Small intestine (tissue), 7 donors: ENCODE measurements at regions not wholly inside any gene's neighbourhood (a gene's known extent, or its start where the extent isn't known, plus 50 kb on each side); places are given as distances from the start of the nearest gene placed in this dataset.

Experiments used
- DNase-seq, 2 donors: peaks; one replicate each; pipeline versions ENCODE4 v3.0.0 to v3.0.0-alpha.2; 2013
- FAIRE-seq: peaks from 2 replicates; lab custom pipeline; 2012; peaks lifted over from hg19 to GRCh38; lab: Jason Lieb, UNC
- H3K27ac ChIP-seq, 3 donors: one replicate each; pipeline ENCODE4 v1.5.1; 2013; ENCODE audit warnings: low read length in 2 of 3, mild to moderate bottlenecking in 2 of 3, control low read depth in 1 of 3, inconsistent platforms in 1 of 3, low read depth in 1 of 3, moderate library complexity in 1 of 3
- H3K27me3 ChIP-seq, 3 donors: one replicate each; pipeline ENCODE4 v1.6.1; 2013; ENCODE audit warnings: low read length in 3 of 3, inconsistent platforms in 1 of 3; ENCODE audit not compliant: control insufficient read depth in 3 of 3, insufficient read depth in 3 of 3
- H3K36me3 ChIP-seq, 3 donors: one replicate each; pipeline ENCODE4 v1.6.1; 2013; ENCODE audit warnings: low read length in 3 of 3, inconsistent platforms in 1 of 3, low read depth in 1 of 3, mild to moderate bottlenecking in 1 of 3, moderate library complexity in 1 of 3; ENCODE audit not compliant: control insufficient read depth in 3 of 3, insufficient read depth in 2 of 3
- H3K4me1 ChIP-seq, 3 donors: one replicate each; pipeline ENCODE4 v1.6.1; 2013; ENCODE audit warnings: low read length in 2 of 3, inconsistent platforms in 1 of 3, low read depth in 1 of 3, mild to moderate bottlenecking in 1 of 3, moderate library complexity in 1 of 3; ENCODE audit not compliant: control insufficient read depth in 3 of 3, insufficient read depth in 2 of 3
- H3K4me3 ChIP-seq, 3 donors: one replicate each; pipeline ENCODE4 v1.5.1; 2013; ENCODE audit warnings: low read length in 3 of 3, control low read depth in 1 of 3, inconsistent platforms in 1 of 3, low read depth in 1 of 3, mild to moderate bottlenecking in 1 of 3, moderate library complexity in 1 of 3
- H3K9me3 ChIP-seq, 2 donors: one replicate each; pipeline ENCODE4 v1.6.1; 2013; ENCODE audit warnings: low read depth in 1 of 2, low read length in 1 of 2; ENCODE audit not compliant: control insufficient read depth in 2 of 2, insufficient read depth in 1 of 2
- WGBS, 3 donors: extraction: QIAGEN DNeasy Blood & Tissue Kit; methylation state at CpG; one replicate each; pipeline ENCODE4 v1.1.7; 2013; 5-methylcytosine and 5-hydroxymethylcytosine counted together
- donor health status: healthy with polysubstance abuse.
- donor health status: control.
- donor health status: control.
- donor health status: Bipolar disorder and iron deficiency.
- donor health status: healthy.

DNA sequence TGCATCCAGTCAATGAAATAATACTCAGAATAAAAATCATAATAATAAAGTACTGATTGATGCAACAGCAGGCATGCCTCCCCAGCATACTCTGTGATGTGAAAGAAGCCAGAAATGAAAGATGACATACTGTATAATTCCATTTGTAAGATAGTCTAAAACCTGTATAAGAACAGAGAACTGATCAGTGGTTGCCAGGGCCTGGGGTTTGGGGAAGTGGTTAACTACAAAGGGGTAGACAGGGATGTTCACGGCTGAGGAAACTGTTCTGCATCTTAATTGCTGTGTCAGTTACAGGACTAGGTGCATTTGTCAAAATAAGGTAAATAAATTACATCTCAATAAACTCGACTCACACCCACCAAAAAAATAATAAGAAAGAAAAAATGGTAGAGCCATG lies 81.3 kb upstream of the BMP2 start:
- peaks cover 0 to 6% (median 0%) of the 10 kb centered on the region in 3 donors for H3K4me1 ChIP-seq
- FAIRE-seq: no peak
- no peaks in the 10 kb centered on the region for H3K27me3 ChIP-seq
- H3K36me3 ChIP-seq: no peaks in the 10 kb centered on the region
- no peaks in the 10 kb centered on the region for H3K9me3 ChIP-seq
- no peak overlapping the region for H3K27ac ChIP-seq
- 58 to 77% (median 61%) methylated on average over 2 of the region's 2 CpGs for WGBS, 3 donors
- H3K4me3 ChIP-seq: no peak overlapping the region
- DNase-seq: no peak

DNA sequence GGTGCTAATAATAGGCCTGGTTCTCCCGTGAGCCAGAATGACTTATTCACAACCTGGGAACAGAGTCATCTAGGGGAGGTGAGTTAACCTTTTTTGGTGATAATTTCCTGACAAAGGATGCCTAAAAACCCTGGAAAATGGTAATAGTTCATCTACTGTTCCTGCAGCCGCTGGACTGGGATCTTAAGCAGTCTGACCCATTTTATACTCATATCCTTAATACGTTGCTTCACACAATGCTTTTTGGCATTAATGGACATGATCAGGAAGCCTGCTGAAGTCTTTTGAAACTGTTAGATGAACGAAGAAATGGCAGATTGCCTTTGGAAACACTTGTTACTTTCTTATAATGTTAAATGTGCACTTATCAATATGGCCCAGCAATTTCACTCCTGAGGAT lies 81.9 kb upstream of the BMP2 start:
- DNase-seq: no peak
- FAIRE-seq: no peak
- WGBS, 3 donors: 67 to 83% (median 81%) methylated on average over 4 of the region's 4 CpGs

DNA sequence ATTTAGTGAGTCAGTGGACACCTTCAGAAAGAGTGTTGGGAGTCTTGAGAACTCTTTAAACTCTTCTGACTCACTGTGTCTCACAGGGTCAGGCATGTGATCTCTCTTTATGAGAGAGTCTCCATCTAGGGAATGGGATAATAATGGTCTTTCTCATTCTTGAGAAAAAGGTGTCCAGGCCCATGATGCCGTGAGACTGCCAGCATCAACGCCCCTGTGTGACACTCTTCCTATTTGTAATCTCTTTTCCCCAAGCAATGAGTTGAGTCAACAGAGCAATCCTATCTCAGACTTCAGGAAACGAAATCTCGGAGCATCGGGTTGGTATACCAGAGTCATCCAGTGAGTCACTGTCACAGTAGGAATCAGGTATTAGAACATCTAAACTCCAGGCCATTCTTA lies 82.3 kb upstream of the BMP2 start:
- 89 to 91% (median 90%) methylated on average over 5 of the region's 5 CpGs for WGBS, 3 donors
- no peak overlapping the region for H3K27ac ChIP-seq
- no peak for DNase-seq
- H3K27me3 ChIP-seq: no peaks in the 10 kb centered on the region
- no peaks in the 10 kb centered on the region for H3K9me3 ChIP-seq
- H3K4me3 ChIP-seq: no peak overlapping the region
- H3K36me3 ChIP-seq: no peaks in the 10 kb centered on the region
- peaks cover 0 to 5% (median 0%) of the 10 kb centered on the region in 3 donors for H3K4me1 ChIP-seq
- no peak for FAIRE-seq

More for the DNA sequence above, 81.9 kb upstream of the BMP2 start:
- Histone ChIP-seq H3K9me3 (no peaks in the 10 kb centered on the region), H3K27me3 (no peaks in the 10 kb centered on the region), H3K4me3 (no peak overlapping the region), H3K4me1 (peaks cover 0 to 5% (median 0%) of the 10 kb centered on the region in 3 donors), H3K36me3 (no peaks in the 10 kb centered on the region), H3K27ac (no peak overlapping the region)

DNA sequence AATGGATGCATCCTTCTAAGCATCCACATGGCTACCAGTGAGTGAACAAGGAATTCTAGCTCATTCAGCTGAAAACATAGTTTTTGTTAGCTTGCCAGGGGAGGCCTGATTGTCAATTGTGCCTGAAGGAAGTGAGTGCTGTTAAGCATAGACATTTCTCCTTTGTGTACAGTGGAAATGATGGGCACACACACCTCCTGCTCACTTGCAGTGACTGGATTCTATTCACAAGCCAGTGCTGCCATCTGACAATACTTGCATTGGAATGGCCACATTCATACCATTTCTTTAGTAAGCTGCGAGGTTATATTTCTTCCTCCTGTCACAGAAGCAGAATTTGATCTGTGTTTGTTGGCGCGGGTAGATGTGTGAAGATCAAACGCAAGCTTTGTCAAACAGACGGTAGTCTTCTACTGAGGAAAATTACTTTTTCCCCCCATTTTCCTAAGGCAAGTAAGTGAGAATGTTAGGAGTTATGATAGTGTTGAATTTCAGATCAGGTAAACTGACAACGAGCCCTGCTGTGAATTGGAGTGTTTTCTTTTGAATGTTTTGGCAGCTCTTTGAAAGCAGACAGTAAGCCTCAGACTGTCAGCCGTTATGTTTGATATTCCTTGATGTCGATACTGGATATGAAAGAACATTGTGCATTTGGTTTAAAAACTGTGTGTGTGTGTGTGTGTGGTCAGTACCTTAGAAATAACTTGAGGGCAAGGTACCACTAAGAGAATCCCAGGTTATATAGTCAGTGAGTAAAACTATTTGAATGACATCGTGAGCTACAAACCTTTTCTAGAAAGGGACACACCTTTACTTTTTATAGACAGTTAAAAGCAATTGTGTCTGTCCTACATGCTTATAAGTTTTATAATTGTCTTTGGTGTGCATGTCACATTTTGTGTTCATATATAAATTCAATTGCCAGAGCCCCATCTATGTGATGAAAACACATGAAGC lies 84.2 kb upstream of the BMP2 start:
- DNase-seq: no peak
- no peaks in the 10 kb centered on the region for H3K9me3 ChIP-seq
- no peaks in the 10 kb centered on the region for H3K36me3 ChIP-seq
- H3K27me3 ChIP-seq: no peaks in the 10 kb centered on the region
- peaks cover 0 to 8% (median 0%) of the 10 kb centered on the region in 3 donors for H3K4me1 ChIP-seq
- no peak overlapping the region for H3K4me3 ChIP-seq
- H3K27ac ChIP-seq: no peak overlapping the region
- no peak for FAIRE-seq
- WGBS, 3 donors: 91% methylated on average over 9 of the region's 9 CpGs

DNA sequence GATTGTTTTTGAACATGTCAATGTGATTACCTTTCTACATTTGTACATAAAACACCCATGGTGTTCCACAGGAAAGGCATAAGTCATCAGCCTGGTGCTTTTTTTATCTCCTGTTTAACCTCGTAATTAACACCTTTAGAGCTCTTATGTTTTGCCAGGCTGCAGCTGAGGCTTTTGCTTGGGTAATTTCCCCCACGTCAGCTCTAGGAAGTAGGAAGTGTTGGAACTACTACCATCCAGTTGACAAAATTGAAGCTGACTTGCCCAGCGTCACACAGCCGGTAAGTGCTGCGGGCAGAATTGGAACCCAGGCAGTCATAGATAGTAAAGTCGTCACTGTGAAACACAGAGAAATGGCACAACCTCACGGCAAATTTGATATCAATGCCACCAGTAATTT lies 86.6 kb upstream of the BMP2 start:
- H3K27me3 ChIP-seq: no peaks in the 10 kb centered on the region
- H3K4me1 ChIP-seq: peaks cover 0 to 3% (median 0%) of the 10 kb centered on the region in 3 donors
- no peak overlapping the region for H3K4me3 ChIP-seq
- H3K9me3 ChIP-seq: no peaks in the 10 kb centered on the region
- 88 to 89% (median 89%) methylated on average over 7 of the region's 7 CpGs for WGBS, 3 donors
- H3K36me3 ChIP-seq: no peaks in the 10 kb centered on the region
- DNase-seq (no peak), FAIRE-seq (no peak)
- H3K27ac ChIP-seq: no peak overlapping the region

DNA sequence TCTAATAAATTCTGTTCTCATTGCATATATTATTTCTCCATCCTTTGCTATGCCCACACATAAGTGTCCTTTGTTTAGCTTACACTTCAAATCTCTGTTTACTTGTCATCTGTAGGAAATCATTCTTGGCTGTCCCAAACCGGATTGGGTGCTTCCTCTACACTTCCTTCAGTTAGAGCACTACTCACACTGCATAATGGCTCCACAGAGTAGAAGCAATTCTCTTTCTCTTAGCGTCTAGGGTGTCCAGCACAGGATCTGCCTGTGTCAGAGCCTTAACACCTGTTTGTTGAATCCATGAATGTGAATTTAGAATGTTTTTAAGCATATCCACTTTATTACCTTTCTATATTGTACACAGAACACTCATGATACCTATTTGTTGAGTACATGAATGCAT lies 87.0 kb upstream of the BMP2 start:
- H3K4me3 ChIP-seq: no peak overlapping the region
- FAIRE-seq: no peak
- no peaks in the 10 kb centered on the region for H3K27me3 ChIP-seq

DNA sequence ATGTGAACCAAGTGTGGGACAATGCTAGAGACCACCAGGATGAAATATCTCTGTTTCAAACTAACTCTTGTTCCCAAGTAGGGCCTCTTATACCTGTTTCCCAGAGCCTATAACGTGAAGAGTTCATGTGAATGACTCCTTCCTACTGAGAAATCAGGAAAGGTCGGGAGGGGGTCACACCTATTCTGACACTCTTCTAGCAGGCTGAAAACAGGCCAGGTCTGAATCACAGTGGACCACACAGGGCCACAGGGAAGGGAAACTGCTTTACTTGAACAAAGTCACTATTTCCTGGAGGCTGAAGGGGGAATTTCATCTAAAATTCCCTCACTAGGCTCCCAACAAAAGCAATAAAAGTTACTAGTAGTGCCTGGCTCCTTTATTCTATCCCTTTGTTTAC lies 88.4 kb upstream of the BMP2 start:
- 70 to 76% (median 76%) methylated on average over 2 of the region's 2 CpGs for WGBS, 3 donors
- FAIRE-seq: no peak
- H3K4me3 ChIP-seq: no peak overlapping the region
- no peaks in the 10 kb centered on the region for H3K27me3 ChIP-seq
- DNase-seq: no peak
- no peaks in the 10 kb centered on the region for H3K36me3 ChIP-seq
- H3K9me3 ChIP-seq: no peaks in the 10 kb centered on the region
- no peak overlapping the region for H3K27ac ChIP-seq
- H3K4me1 ChIP-seq: peaks cover 0 to 3% (median 0%) of the 10 kb centered on the region in 3 donors

More for the DNA sequence above, 87.0 kb upstream of the BMP2 start:
- Histone ChIP-seq H3K36me3 (no peaks in the 10 kb centered on the region), H3K9me3 (no peaks in the 10 kb centered on the region), H3K4me1 (peaks cover 0 to 3% (median 0%) of the 10 kb centered on the region in 3 donors), H3K27ac (no peak overlapping the region)
- no peak for DNase-seq
- WGBS, 3 donors: 52 to 64% (median 52%) methylated on average over 2 of the region's 2 CpGs

DNA sequence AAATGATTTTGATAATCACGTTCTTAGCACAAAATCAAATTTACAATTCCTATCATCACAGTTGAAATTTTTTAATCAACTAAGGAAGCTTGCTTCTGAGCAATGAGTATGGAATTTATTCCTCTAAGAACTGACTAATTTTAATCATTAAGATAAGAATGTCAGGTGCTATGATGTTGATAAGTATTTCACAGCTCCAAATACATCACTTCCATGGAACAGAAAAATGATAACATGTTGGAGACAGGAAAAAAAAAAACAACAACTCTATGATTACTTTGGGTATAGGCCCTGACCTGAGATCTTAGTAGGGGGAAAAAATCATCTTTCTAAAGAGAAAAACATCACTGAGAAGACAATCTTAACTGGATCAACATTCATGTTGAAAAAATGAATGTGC lies 89.4 kb upstream of the BMP2 start:
- H3K27ac ChIP-seq: no peak overlapping the region

More for the DNA sequence above, 89.4 kb upstream of the BMP2 start:
- no peaks in the 10 kb centered on the region for H3K27me3 ChIP-seq
- H3K4me3 ChIP-seq: no peak overlapping the region
- H3K4me1 ChIP-seq: peaks cover 0 to 3% (median 0%) of the 10 kb centered on the region in 3 donors
- DNase-seq (no peak), FAIRE-seq (peak; percentile 5)
- H3K9me3 ChIP-seq: no peaks in the 10 kb centered on the region
- no peaks in the 10 kb centered on the region for H3K36me3 ChIP-seq
- WGBS, 3 donors: 50 to 78% (median 62%) methylated on average over 1 of the region's 1 CpG
